GM12865 (cell line): ENCODE measurements at regions not wholly inside any gene's neighbourhood (a gene's known extent, or its start where the extent isn't known, plus 50 kb on each side); places are given as distances from the start of the nearest gene placed in this dataset.

ENCODE experiments used
- DNase-seq: peaks from one replicate; pipeline ENCODE4 v3.0.0; 2010; ENCODE audit warnings: low read depth
- H3K4me3 ChIP-seq: 2 replicates; pipeline ENCODE4 v1.5.1; 2011; ENCODE audit warnings: mild to moderate bottlenecking, low read depth, low read length, control low read depth
- TF ChIP-seq, protein P1 (sequence below): IDR thresholded peaks from 2 replicates; pipeline ENCODE4 v1.5.1; 2011; ENCODE audit warnings: low read length, control low read depth, low read depth, inconsistent platforms; ENCODE audit not compliant: insufficient read depth; ENCODE audit errors: missing control alignments

- no peak for DNase-seq
- no peak overlapping the region for H3K4me3 ChIP-seq
- TF ChIP-seq, protein P1, sequence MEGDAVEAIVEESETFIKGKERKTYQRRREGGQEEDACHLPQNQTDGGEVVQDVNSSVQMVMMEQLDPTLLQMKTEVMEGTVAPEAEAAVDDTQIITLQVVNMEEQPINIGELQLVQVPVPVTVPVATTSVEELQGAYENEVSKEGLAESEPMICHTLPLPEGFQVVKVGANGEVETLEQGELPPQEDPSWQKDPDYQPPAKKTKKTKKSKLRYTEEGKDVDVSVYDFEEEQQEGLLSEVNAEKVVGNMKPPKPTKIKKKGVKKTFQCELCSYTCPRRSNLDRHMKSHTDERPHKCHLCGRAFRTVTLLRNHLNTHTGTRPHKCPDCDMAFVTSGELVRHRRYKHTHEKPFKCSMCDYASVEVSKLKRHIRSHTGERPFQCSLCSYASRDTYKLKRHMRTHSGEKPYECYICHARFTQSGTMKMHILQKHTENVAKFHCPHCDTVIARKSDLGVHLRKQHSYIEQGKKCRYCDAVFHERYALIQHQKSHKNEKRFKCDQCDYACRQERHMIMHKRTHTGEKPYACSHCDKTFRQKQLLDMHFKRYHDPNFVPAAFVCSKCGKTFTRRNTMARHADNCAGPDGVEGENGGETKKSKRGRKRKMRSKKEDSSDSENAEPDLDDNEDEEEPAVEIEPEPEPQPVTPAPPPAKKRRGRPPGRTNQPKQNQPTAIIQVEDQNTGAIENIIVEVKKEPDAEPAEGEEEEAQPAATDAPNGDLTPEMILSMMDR = no peak
Observed at GRCh38 chr2:128503399-128504245, 185.0 kb upstream of the HS6ST1 start.

DNA sequence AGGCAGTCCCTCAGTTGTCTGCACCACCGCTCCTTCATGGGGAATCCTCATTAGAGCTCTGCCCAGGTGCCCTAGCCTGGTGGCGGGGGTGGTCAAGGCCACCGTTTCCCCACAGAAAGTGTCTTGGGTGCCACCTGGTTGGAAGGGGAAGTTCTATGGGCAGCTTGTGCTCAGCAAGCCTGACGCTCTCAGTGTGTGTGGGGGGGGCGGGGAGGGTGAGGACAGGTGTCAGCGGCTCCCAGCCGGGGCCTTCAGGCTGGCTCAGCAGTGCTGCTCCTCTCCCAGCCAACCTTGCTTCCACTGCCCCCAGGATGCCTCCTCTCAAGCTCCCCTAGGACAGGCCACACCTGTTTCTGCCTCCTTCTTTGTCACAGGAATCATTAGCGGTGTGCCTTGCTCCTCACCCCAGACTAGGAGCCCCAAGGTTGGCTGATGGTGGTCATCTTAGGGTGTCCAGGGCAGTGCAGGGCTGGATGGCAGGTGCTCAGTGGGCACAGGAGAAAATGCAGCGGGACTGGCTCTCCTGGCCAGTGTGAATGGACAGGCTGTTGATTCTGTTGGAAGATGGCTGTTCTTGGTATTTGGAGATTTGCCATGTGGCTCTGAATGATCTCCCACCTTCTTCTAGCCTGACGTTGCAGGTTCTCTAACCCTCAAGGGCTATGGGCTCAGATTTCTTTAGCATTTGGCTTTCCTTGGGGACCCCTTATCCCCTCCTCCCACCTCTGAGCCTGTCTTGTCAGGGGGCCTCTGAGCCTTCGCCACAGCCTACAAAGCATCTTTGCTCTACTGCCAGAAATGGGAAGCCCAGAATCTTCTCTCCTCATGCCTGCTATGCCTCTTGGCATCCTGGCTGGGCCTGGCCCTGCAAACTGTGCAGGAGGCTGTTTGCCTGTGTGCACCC lies 185.8 kb upstream of the HS6ST1 start:
- DNase-seq = peak; percentile 34
- no peak overlapping the region for H3K4me3 ChIP-seq
- TF ChIP-seq, protein P1 = no peak

DNA sequence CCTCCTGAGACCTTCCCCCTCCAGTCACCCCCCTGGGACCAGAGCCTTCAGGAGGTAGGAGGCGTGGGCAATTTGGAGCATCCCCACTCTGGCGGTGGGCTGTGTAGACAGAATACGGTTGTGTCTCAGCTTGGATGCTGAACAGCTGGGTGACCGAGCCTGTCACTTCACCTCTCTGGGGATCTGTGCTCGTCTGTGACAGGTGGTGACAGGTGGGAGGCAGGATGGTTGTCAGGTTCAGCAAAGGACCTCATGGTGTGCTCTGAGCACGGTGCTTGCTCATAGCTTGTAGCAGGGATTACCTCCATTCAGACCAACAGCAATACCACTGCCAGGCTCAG lies 186.5 kb upstream of the HS6ST1 start:
- TF ChIP-seq, protein P1 = no peak
- no peak for DNase-seq
- no peak overlapping the region for H3K4me3 ChIP-seq

- H3K4me3 ChIP-seq = no peak overlapping the region
- no peak for DNase-seq
- TF ChIP-seq, protein P1 = no peak
Observed at GRCh38 chr2:128505575-128506526, 187.2 kb upstream of the HS6ST1 start.

DNA sequence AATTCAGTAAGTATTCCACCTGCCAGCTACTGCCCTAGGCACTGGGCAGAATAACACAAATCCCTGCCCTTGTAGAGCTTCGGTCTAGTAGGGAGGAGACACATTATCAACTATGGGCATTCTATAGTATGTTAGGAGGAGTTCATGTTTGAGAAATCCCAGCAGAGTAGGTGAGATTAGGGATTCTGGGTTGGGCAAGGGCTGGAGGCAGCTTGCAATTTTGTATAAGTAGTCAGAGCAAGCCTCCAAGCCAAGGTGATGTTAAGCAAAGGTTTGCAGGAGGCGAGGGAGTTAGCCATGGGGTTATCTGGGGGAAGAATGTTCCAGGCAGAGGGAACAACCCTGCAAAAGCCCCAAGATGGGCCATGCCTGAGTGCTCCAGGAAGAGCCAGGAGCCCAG lies 187.9 kb upstream of the HS6ST1 start:
- no peak overlapping the region for H3K4me3 ChIP-seq
- no peak for DNase-seq
- TF ChIP-seq, protein P1 = no peak

DNA sequence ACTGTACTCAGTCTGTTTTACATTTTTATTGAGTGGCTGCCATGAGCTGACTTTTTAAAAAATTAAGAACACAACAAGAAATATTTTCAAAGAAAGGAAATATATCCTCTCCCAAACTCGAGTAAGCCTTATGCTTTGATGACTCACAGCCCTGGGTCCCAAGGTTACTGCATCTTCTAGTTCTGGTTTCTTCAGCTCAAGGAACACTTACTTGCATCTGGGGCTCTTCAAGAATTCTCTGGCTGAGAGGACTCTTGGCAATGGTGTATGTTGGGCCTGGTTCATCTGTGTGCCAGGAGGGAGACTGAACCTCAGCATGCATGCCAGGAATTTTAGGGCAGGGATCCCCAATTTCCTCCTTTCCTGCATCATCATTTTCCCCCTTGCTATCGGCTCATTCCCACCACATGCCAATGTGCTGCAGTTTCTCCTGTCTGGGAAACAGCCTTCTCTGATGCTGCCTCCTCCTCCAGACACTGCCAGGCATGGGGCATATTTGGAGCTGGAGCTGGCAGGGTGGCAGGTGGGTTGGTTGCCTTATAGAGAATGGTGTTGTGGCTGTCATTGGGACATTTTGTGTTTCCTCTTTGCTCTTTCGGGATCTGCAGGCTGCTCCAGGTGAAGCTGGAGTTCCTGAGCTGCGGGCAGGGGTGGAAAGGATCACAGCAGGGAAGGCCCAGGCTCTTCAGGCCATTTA lies 192.2 kb upstream of the HS6ST1 start:
- H3K4me3 ChIP-seq = no peak overlapping the region
- no peak for DNase-seq
- TF ChIP-seq, protein P1 = no peak
